ENCODE measurements at regions not wholly inside any gene's neighbourhood (a gene's known extent, or its start where the extent isn't known, plus 50 kb on each side); places are given as distances from the start of the nearest gene placed in this dataset.

DNA sequence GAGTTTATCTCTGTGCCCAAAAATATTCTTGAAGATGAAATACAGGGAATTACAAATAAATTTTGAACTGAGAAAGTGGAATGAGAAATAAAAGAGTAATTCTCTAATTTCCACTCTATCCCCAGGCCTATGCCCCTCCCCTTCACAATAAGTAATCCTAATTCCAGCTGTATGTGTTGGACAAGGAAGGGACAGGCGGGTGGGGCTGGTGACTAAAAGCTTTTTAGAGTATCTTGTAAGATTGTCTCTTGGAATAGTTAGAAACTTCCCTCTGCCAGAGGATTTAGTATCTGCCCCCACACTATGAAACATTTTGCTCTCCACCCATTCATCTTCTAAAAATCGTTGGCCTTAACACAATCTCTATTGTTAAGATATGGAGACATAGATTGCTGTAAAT, 199.2 kb downstream of the MBL2 start:
- no peak overlapping the region for H3K4me2 ChIP-seq (ENCODE audit: insufficient read depth, low read length)
- FAIRE-seq = no peak
- H3K27me3 ChIP-seq (ENCODE audit: control insufficient read depth in 2 of 2, insufficient read depth in 2 of 2, low read length in 2 of 2) = no peaks in the 10 kb centered on the region
- no peaks in the 10 kb centered on the region for H3K9me1 ChIP-seq (replicated peaks; ENCODE audit: control insufficient read depth, extremely low read depth, insufficient read depth, low read length)
- no peak overlapping the region for H3K4me3 ChIP-seq (replicated peaks in 1 of 3; ENCODE audit: insufficient read depth in 1 of 3, low read depth in 1 of 3, low read length in 3 of 3)
- H4K20me1 ChIP-seq (replicated peaks; ENCODE audit: control insufficient read depth, extremely low read depth, insufficient read depth, low read length) = no peaks in the 10 kb centered on the region
- BruUV-seq (replicated peaks) = no TSS peak
- no peaks in the 10 kb centered on the region for H3K79me2 ChIP-seq (ENCODE audit: control insufficient read depth, insufficient read depth, low read length)
- H3K36me3 ChIP-seq (ENCODE audit: control insufficient read depth in 2 of 2, extremely low read depth in 1 of 2, insufficient read depth in 2 of 2, low read length in 2 of 2) = no peaks in the 10 kb centered on the region
- no peaks in the 10 kb centered on the region for H3K9me3 ChIP-seq (replicated peaks; ENCODE audit: control insufficient read depth, insufficient read depth, low read length)
- dilution Hi-C loops (cut with MboI; ENCODE audit: extremely low pct_ligation_motif_present, low sequenced_read_pairs) = no loop called here
- H3K9ac ChIP-seq (replicated peaks; ENCODE audit: extremely low read depth, insufficient read depth, low read length) = no peak overlapping the region
- TF ChIP-seq GATA2 (IDR thresholded peaks at IDR 0.05; ENCODE audit: insufficient read depth, insufficient read length, low read depth, low read length) (no peak), JUN (IDR thresholded peaks at IDR 0.05; ENCODE audit: borderline replicate concordance, insufficient read depth, insufficient read length, low read depth) (no peak), POLR2A (IDR thresholded peaks at IDR 0.05; ENCODE audit: low read depth, low read length) (no peak), EZH2 (IDR thresholded peaks at IDR 0.05; ENCODE audit: borderline replicate concordance, low read depth, low read length, severe bottlenecking) (no peak), FOS (IDR thresholded peaks at IDR 0.05; ENCODE audit: borderline replicate concordance, insufficient read depth, low read length) (no peak), MYC (IDR thresholded peaks at IDR 0.05; ENCODE audit: low read depth, low read length) (no peak)
- TF ChIP-seq, protein P1, sequence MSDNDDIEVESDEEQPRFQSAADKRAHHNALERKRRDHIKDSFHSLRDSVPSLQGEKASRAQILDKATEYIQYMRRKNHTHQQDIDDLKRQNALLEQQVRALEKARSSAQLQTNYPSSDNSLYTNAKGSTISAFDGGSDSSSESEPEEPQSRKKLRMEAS (IDR thresholded peaks at IDR 0.05; ENCODE audit: insufficient read depth, insufficient read length) = no peak
- no peak for DNase-seq (ENCODE audit: low read depth, low spot score)
- CTCF ChIA-PET = interaction anchor here (1.0 kb wide), 1 partner anchor 265 kb away, joined by 3 read pairs; no protein-coding TSS in a partner anchor
- H3K4me1 ChIP-seq (ENCODE audit: control insufficient read depth, extremely low read depth, insufficient read depth, low read length) = peaks cover 28% of the 10 kb centered on the region
- peak overlapping the region; percentile 45 for H2AFZ ChIP-seq (ENCODE audit: low read depth, low read length)
- H3K27ac ChIP-seq (ENCODE audit: insufficient read depth, low read depth, low read length) = no peak overlapping the region
- POLR2A ChIA-PET = no interaction called here
- intact Hi-C loops (cut with micrococcal nuclease) = no loop called here

DNA sequence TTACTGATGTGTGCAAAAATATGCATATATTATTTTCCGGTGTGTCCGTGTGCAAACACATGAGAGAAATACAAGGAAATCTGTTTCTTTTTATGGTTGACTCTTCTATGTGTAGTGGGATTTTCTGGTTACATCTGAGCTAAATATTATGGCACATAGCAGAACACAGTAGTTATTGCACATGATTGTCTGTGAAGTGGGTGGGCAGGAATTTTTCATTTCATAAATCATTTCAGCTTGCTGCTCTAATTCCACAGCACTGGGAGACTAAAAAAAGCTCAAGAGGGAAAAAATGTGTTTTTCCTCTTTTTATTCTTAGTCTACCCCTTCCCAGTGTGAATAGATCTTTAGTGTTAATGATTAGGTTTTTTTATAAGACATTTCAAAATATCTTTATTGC, 197.9 kb downstream of the MBL2 start:
- DNase-seq (ENCODE audit: low read depth, low spot score) (peak; percentile 38), FAIRE-seq (no peak)
- TF ChIP-seq POLR2AphosphoS5 (IDR thresholded peaks at IDR 0.05; ENCODE audit: insufficient read depth, low read depth, low read length) = no peak
- TF ChIP-seq EZH2 (IDR thresholded peaks at IDR 0.05; ENCODE audit: borderline replicate concordance, low read depth, low read length, severe bottlenecking) = no peak
- no peak for TF ChIP-seq JUN (IDR thresholded peaks at IDR 0.05; ENCODE audit: borderline replicate concordance, insufficient read depth, insufficient read length, low read depth)
- no peak for TF ChIP-seq POLR2A (IDR thresholded peaks at IDR 0.05; ENCODE audit: low read depth, low read length)
- no peak for TF ChIP-seq GATA2 (IDR thresholded peaks at IDR 0.05; ENCODE audit: insufficient read depth, insufficient read length, low read depth, low read length)
- no peak for TF ChIP-seq FOS (IDR thresholded peaks at IDR 0.05; ENCODE audit: borderline replicate concordance, insufficient read depth, low read length)
- TF ChIP-seq MYC (IDR thresholded peaks at IDR 0.05; ENCODE audit: low read depth, low read length) = no peak
- TF ChIP-seq, protein P1 (IDR thresholded peaks at IDR 0.05; ENCODE audit: insufficient read depth, insufficient read length) = no peak
- TF ChIP-seq, protein P2, sequence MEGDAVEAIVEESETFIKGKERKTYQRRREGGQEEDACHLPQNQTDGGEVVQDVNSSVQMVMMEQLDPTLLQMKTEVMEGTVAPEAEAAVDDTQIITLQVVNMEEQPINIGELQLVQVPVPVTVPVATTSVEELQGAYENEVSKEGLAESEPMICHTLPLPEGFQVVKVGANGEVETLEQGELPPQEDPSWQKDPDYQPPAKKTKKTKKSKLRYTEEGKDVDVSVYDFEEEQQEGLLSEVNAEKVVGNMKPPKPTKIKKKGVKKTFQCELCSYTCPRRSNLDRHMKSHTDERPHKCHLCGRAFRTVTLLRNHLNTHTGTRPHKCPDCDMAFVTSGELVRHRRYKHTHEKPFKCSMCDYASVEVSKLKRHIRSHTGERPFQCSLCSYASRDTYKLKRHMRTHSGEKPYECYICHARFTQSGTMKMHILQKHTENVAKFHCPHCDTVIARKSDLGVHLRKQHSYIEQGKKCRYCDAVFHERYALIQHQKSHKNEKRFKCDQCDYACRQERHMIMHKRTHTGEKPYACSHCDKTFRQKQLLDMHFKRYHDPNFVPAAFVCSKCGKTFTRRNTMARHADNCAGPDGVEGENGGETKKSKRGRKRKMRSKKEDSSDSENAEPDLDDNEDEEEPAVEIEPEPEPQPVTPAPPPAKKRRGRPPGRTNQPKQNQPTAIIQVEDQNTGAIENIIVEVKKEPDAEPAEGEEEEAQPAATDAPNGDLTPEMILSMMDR (IDR thresholded peaks at IDR 0.05; ENCODE audit: extremely low read depth in 1 of 2, insufficient read depth in 1 of 2, low read depth in 1 of 2, low read length in 2 of 2) = no peak
- Histone ChIP-seq H2AFZ (ENCODE audit: low read depth, low read length) (no peak overlapping the region), H3K9me1 (replicated peaks; ENCODE audit: control insufficient read depth, extremely low read depth, insufficient read depth, low read length) (no peaks in the 10 kb centered on the region), H3K4me1 (ENCODE audit: control insufficient read depth, extremely low read depth, insufficient read depth, low read length) (peaks cover 38% of the 10 kb centered on the region), H3K4me2 (ENCODE audit: insufficient read depth, low read length) (peak overlapping the region; percentile 16), H3K9me3 (replicated peaks; ENCODE audit: control insufficient read depth, insufficient read depth, low read length) (no peaks in the 10 kb centered on the region), H3K79me2 (ENCODE audit: control insufficient read depth, insufficient read depth, low read length) (no peaks in the 10 kb centered on the region), H3K36me3 (ENCODE audit: control insufficient read depth in 2 of 2, extremely low read depth in 1 of 2, insufficient read depth in 2 of 2, low read length in 2 of 2) (no peaks in the 10 kb centered on the region), H4K20me1 (replicated peaks; ENCODE audit: control insufficient read depth, extremely low read depth, insufficient read depth, low read length) (no peaks in the 10 kb centered on the region), H3K4me3 (replicated peaks in 1 of 3; ENCODE audit: insufficient read depth in 1 of 3, low read depth in 1 of 3, low read length in 3 of 3) (no peak overlapping the region), H3K9ac (replicated peaks; ENCODE audit: extremely low read depth, insufficient read depth, low read length) (no peak overlapping the region), H3K27me3 (ENCODE audit: control insufficient read depth in 2 of 2, insufficient read depth in 2 of 2, low read length in 2 of 2) (no peaks in the 10 kb centered on the region), H3K27ac (ENCODE audit: insufficient read depth, low read depth, low read length) (no peak overlapping the region)
- dilution Hi-C loops (cut with MboI; ENCODE audit: extremely low pct_ligation_motif_present, low sequenced_read_pairs) (no loop called here), intact Hi-C loops (cut with micrococcal nuclease) (loop anchor here (5.0 kb wide), 1 partner anchor 1952 kb away; the partner anchor contains the start of gene SGMS1)
- ChIA-PET CTCF (interaction anchor here (1.2 to 1.8 kb wide), 3 partner anchors 8 to 267 kb away, joined by 3 to 12 read pairs (median 4); no protein-coding TSS in a partner anchor), POLR2A (no interaction called here)
- no TSS peak for BruUV-seq (replicated peaks)
